ENCODE measurements at regions not wholly inside any gene's neighbourhood (a gene's known extent, or its start where the extent isn't known, plus 50 kb on each side); places are given as distances from the start of the nearest gene placed in this dataset.
A peak's percentile ranks its signal among the peaks of the same experiment; 100 is the strongest.

DNA sequence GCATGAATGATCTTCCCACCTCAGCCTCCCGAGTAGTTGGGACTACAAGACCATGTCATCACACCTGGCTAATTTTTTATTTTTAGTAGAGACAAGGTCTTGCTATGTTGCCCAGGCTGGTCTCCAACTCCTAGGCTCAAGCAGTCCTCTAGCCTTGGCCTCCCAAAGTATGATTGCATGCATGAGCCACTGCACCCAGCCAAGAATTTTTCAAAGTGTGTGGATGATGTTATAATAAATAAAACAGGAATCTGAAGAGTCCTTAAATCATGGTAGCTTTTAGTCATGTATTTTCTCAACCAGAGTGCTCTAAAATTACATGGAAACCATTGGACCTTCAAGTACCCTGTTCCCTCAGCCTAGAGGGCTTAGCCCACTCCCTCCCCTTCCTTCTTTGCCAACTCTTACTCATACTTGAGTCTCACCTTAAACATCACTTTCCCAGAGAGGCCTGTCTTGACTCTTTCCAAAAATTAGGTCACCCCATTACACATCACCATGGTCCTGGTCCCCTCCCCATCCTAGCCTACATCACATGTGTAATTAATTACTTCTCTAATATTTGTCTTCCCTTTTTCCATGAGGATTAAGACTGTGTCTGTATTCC, 52.2 kb upstream of the BICDL1 start:
- H3K4me2 ChIP-seq (ENCODE audit: insufficient read depth, low read length) = no peak overlapping the region
- H3K36me3 ChIP-seq (ENCODE audit: control insufficient read depth, insufficient read depth, low read length) = no peaks in the 10 kb centered on the region
- H3K9me1 ChIP-seq (ENCODE audit: control insufficient read depth, insufficient read depth, low read length) = no peaks in the 10 kb centered on the region
- 9% methylated on average over 1 of the region's 1 CpG for WGBS (ENCODE audit: insufficient coverage, low coverage, missing lambda C conversion rate)
- H4K20me1 ChIP-seq (replicated peaks; ENCODE audit: control insufficient read depth, insufficient read depth, low read length) = no peaks in the 10 kb centered on the region
- DNase-seq (ENCODE audit: extremely low read depth in 1 of 4, low spot score in 3 of 4) (no peak), FAIRE-seq (no peak), ATAC-seq (no peak)
- ChIA-PET CTCF (ENCODE audit: low intra/inter-chr PET ratio) (interaction anchor here (1.5 kb wide), 1 partner anchor 278 kb away, joined by 6 read pairs; no protein-coding TSS in a partner anchor), POLR2A (interaction anchor here (1.0 kb wide), 1 partner anchor 12 kb away, joined by 4 read pairs; no protein-coding TSS in a partner anchor)
- H3K27me3 ChIP-seq (ENCODE audit: control insufficient read depth in 2 of 2, insufficient read depth in 2 of 2, low read length in 2 of 2) = peaks cover 4 to 5% of the 10 kb centered on the region in 2 experiments; a peak in 2 of 5 replicates
- no peaks in the 10 kb centered on the region for H3K9me3 ChIP-seq (replicated peaks; ENCODE audit: control insufficient read depth, insufficient read depth, low read depth, low read length)
- TF ChIP-seq, protein P1, sequence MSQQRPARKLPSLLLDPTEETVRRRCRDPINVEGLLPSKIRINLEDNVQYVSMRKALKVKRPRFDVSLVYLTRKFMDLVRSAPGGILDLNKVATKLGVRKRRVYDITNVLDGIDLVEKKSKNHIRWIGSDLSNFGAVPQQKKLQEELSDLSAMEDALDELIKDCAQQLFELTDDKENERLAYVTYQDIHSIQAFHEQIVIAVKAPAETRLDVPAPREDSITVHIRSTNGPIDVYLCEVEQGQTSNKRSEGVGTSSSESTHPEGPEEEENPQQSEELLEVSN (IDR thresholded peaks at IDR 0.05; ENCODE audit: borderline replicate concordance in 1 of 2, extremely low read depth in 1 of 2, insufficient read depth in 1 of 2, insufficient read length in 1 of 2, low read depth in 1 of 2, low read length in 1 of 2, poor library complexity in 1 of 2, severe bottlenecking in 1 of 2) = no peak
- TF ChIP-seq ZNF121 (CRISPR knock-in tag; conservative IDR thresholded peaks at IDR 0.05) = peak; percentile 75
- no peak overlapping the region for H2AFZ ChIP-seq (ENCODE audit: low read depth, low read length)
- H3K79me2 ChIP-seq (ENCODE audit: control insufficient read depth, insufficient read depth, low read length) = no peaks in the 10 kb centered on the region
- no peak overlapping the region for H3K4me3 ChIP-seq
- no peaks in the 10 kb centered on the region; a peak in 1 of 5 replicates for H3K4me1 ChIP-seq (replicated peaks in 1 of 2; ENCODE audit: control insufficient read depth in 2 of 2, insufficient read depth in 2 of 2, low read length in 2 of 2)
- no peak overlapping the region for H3K27ac ChIP-seq (ENCODE audit: extremely low read depth, low read depth, low read length)
- H3K9ac ChIP-seq (ENCODE audit: insufficient read depth in 1 of 2, low read depth in 2 of 2, low read length in 2 of 2) = no peak overlapping the region
- in situ Hi-C loops (cut with MboI) = no loop called here
- intact Hi-C loops (cut with micrococcal nuclease) = loop anchor here (2.0 kb wide), 1 partner anchor 278 kb away; no protein-coding TSS in a partner anchor
- BruUV-seq (replicated peaks) = no TSS peak

Measured in K562 (cell line).